ENCODE measurements at regions not wholly inside any gene's neighbourhood (a gene's known extent, or its start where the extent isn't known, plus 50 kb on each side); places are given as distances from the start of the nearest gene placed in this dataset.

DNA sequence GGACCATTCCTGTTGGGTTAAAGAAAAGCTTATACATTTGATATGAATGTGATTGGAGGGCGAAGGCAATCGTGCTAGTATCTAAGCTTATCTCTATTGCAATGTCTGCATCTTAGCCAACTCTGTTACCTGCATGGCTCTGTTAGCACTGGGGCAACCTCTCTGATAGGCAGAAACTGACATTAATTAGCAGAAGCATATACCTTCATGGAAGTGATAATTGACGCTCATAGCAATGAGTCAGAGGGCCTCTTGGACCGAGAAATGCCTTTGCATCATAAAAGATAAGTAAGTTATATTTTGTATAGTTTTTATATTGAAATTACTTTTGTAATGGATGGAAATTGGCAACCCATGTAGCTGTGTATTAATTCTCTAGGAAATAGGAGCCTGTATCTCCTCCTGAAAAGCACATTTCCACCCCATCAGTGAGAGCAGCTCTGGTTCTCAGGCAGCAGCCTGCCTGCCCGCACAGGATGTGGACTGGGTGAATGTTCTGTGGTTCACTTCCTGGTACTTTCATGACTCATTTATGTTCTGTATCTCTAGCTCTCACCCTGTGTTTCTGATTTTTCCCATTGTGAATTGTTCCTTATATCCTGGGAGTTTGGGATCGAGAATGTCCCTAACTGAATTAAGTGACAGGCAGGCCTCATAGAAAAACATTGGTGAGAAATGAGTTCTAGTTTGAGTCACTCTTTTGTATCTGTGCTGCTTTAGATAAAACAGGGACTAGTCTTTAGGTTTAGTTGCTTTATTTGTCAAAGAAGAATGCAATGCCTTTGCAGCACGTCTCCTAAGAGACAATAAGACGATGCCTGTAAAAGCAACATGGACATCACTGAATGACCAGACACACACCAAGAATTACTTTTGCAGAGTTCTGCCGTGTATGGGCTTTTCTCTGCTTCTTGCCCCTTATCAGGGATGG lies 344.9 kb downstream of the DCDC2C start:
- DNase-seq (ENCODE audit: low spot score): no peak
- in situ Hi-C loops (cut with MboI; ENCODE audit: low sequenced_read_pairs, unreplicated experiment): no loop called here
- no peak for TF ChIP-seq CTCF (IDR thresholded peaks at IDR 0.05; ENCODE audit: borderline replicate concordance, control extremely low read depth, extremely low read depth, insufficient read depth, missing control alignments)

DNA sequence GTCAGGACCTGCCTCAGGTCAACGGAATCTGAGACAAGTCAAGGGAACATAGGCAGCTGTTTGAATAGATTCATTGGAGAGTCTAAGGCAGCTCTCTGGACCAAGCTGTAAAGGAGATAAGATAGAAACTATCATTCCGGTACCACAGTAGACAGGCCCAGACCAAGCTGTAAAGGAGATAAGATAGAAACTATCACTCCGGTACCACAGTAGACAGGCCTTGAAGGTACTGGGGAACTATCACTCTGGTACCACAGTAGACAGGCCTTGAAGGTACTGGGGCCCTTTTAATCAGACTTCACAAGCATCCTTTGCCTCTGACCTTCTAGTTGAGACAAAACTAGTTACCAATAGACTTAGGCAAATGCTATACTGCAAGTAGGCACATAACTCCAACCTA lies 346.1 kb downstream of the DCDC2C start:
- DNase-seq (ENCODE audit: low spot score): no peak
- TF ChIP-seq CTCF (IDR thresholded peaks at IDR 0.05; ENCODE audit: borderline replicate concordance, control extremely low read depth, extremely low read depth, insufficient read depth, missing control alignments): no peak
- in situ Hi-C loops (cut with MboI; ENCODE audit: low sequenced_read_pairs, unreplicated experiment): no loop called here

DNA sequence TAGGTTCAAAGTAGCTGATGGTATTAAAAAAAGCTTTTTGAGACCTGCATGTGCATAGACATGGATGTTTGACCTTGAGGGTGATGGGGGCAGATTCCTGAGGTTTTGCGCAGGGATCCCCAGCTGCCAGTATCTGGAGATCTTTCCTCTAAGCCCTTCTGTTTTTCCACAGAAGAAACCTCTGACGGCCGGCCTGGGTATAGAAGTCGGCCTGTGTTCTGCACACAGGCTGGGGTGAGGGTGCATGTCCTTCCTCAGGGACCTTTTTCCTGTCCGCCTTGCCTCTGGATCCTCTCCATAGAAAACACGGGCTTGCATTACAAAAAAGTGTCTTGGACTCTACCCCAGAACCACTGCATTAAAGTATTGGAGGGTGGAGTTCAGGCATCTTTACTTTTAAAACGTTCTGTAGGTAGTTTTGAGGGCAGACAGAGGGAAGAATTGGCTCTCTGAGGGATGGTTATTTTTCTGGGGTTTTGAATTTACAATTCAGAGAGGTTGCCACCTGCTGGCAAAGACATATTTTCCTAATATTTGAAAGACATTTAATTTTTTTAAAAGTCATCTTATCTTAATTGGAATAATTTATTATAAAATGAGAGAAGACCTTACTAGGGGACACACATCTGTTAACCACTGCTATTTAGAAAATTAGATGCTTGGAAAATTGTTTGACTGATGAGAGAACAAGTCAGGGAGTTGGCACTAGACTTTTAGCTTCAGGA lies 350.6 kb downstream of the DCDC2C start:
- no peak for DNase-seq (ENCODE audit: low spot score)
- in situ Hi-C loops (cut with MboI; ENCODE audit: low sequenced_read_pairs, unreplicated experiment): no loop called here
- TF ChIP-seq CTCF (IDR thresholded peaks at IDR 0.05; ENCODE audit: borderline replicate concordance, control extremely low read depth, extremely low read depth, insufficient read depth, missing control alignments): no peak

- in situ Hi-C loops (cut with MboI; ENCODE audit: low sequenced_read_pairs, unreplicated experiment): no loop called here
- TF ChIP-seq CTCF (IDR thresholded peaks at IDR 0.05; ENCODE audit: borderline replicate concordance, control extremely low read depth, extremely low read depth, insufficient read depth, missing control alignments): no peak
- DNase-seq (ENCODE audit: low spot score): no peak
Measured at GRCh38 chr2:4066217-4066616, 362.8 kb downstream of the DCDC2C start.

GRCh38 chr2:4073026-4073569 lies 369.7 kb downstream of the DCDC2C start:
- no peak for DNase-seq (ENCODE audit: low spot score)
- in situ Hi-C loops (cut with MboI; ENCODE audit: low sequenced_read_pairs, unreplicated experiment): no loop called here
- no peak for TF ChIP-seq CTCF (IDR thresholded peaks at IDR 0.05; ENCODE audit: borderline replicate concordance, control extremely low read depth, extremely low read depth, insufficient read depth, missing control alignments)

GRCh38 chr2:4077017-4077416 lies 373.6 kb downstream of the DCDC2C start:
- TF ChIP-seq CTCF (IDR thresholded peaks at IDR 0.05; ENCODE audit: borderline replicate concordance, control extremely low read depth, extremely low read depth, insufficient read depth, missing control alignments): no peak
- DNase-seq (ENCODE audit: low spot score): no peak
- in situ Hi-C loops (cut with MboI; ENCODE audit: low sequenced_read_pairs, unreplicated experiment): no loop called here
